H1 (cell line): ENCODE measurements at regions not wholly inside any gene's neighbourhood (a gene's known extent, or its start where the extent isn't known, plus 50 kb on each side); places are given as distances from the start of the nearest gene placed in this dataset.

Experiments
- BCL11A ChIP-seq, 2 experiments: IDR thresholded peaks; one replicate each; pipeline ENCODE4 v1.6.1; 2011; ENCODE audit warnings: low read depth in 2 of 2, low read length in 2 of 2, mild to moderate bottlenecking in 2 of 2
- FOSL1 ChIP-seq: IDR thresholded peaks from 2 replicates; pipeline ENCODE4 v1.6.1; 2011; ENCODE audit warnings: mild to moderate bottlenecking, low read depth, low read length, moderate library complexity; ENCODE audit not compliant: insufficient read depth
- YY1 ChIP-seq: IDR thresholded peaks from 2 replicates; pipeline ENCODE4 v1.6.1; 2011; ENCODE audit warnings: low read depth, mild to moderate bottlenecking, low read length

DNA sequence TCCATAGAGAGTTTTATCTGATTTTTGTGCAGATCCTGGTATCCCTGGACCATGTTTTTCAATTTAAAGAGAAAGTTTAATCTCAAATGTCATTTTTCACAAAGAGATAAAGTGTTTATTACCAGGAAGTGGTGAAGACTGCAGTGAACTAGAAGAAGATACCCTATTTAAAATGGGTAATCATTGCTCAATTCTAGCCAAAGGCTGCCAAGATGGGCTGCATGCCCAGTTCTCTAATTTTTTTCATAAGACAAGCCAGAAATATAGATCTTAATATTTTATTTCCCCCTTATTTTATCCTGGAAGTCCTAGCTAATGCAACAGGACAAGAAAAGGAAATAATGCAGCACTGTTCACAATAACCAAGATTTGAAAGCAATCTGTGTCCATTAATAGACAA, 343.5 kb downstream of the PCNX1 start (continued):
- no peak for TF ChIP-seq FOSL1
- TF ChIP-seq BCL11A (IDR thresholded peaks at IDR 0.05; ENCODE audit: low read depth in 2 of 2, low read length in 2 of 2) = no peak
- TF ChIP-seq YY1 = no peak
- TF ChIP-seq, all 59 proteins: peak for 0
